Neural progenitor cell (in vitro differentiated cells): ENCODE measurements at regions not wholly inside any gene's neighbourhood (a gene's known extent, or its start where the extent isn't known, plus 50 kb on each side); places are given as distances from the start of the nearest gene placed in this dataset.

Source experiments
- DNase-seq: peaks from one replicate; pipeline ENCODE4 v3.0.0-alpha.2; 2016; ENCODE audit warnings: low spot score
- H2AFZ ChIP-seq: fragments of 200-600 bp; sonication (generic); replicated peaks from 2 replicates; pipeline ENCODE4 v1.6.1; 2016; ENCODE audit warnings: antibody characterized with exemption
- H3F3A ChIP-seq: fragments of 200-600 bp; sonication (generic); 2 replicates; pipeline ENCODE4 v1.6.1; 2016; ENCODE audit warnings: antibody characterized with exemption, low read depth
- H3K27ac ChIP-seq: fragments of 200-600 bp; sonication (generic); 2 replicates; pipeline ENCODE4 v1.5.1; 2016; ENCODE audit warnings: mild to moderate bottlenecking
- H3K27me3 ChIP-seq: fragments of 200-600 bp; sonication (generic); 2 replicates; pipeline ENCODE4 v1.6.1; 2016; ENCODE audit warnings: mild to moderate bottlenecking, moderate library complexity
- H3K36me3 ChIP-seq: fragments of 200-600 bp; sonication (generic); 2 replicates; pipeline ENCODE4 v1.5.1; 2016
- H3K4me1 ChIP-seq: fragments of 200-600 bp; sonication (generic); 2 replicates; pipeline ENCODE4 v1.6.1; 2016; ENCODE audit warnings: mixed run types
- H3K4me2 ChIP-seq: fragments of 200-600 bp; sonication (generic); 2 replicates; pipeline ENCODE4 v1.6.1; 2016
- H3K4me3 ChIP-seq: fragments of 200-600 bp; sonication (generic); 2 replicates; pipeline ENCODE4 v1.5.1; 2016
- H3K79me2 ChIP-seq: fragments of 200-600 bp; sonication (generic); 2 replicates; pipeline ENCODE4 v1.6.1; 2016; ENCODE audit warnings: low read depth
- H3K9ac ChIP-seq: fragments of 200-600 bp; sonication (generic); 2 replicates; pipeline ENCODE4 v1.6.1; 2016
- H3K9me3 ChIP-seq: fragments of 200-600 bp; sonication (generic); 2 replicates; pipeline ENCODE4 v1.5.1; 2016; ENCODE audit warnings: low read depth
- H4K20me1 ChIP-seq: fragments of 200-600 bp; sonication (generic); 2 replicates; pipeline ENCODE4 v1.6.1; 2016; ENCODE audit warnings: low read depth
- H3K27ac Mint-ChIP-seq: 3 replicates; pipeline ENCODE4 v1.8.0; 2021; ENCODE audit warnings: mixed read lengths
- H3K27me3 Mint-ChIP-seq: 2 replicates; pipeline ENCODE4 v1.8.0; 2022; ENCODE audit warnings: low read depth, mild to moderate bottlenecking, inconsistent platforms, moderate library complexity, mixed read lengths; ENCODE audit not compliant: insufficient read depth
- H3K36me3 Mint-ChIP-seq: 3 replicates; pipeline ENCODE4 v1.8.0; 2021; ENCODE audit warnings: mixed read lengths
- H3K4me1 Mint-ChIP-seq: 3 replicates; pipeline ENCODE4 v1.8.0; 2021; ENCODE audit warnings: mixed read lengths
- H3K4me3 Mint-ChIP-seq: 3 replicates; pipeline ENCODE4 v1.8.0; 2021; ENCODE audit warnings: mild to moderate bottlenecking, moderate library complexity, mixed read lengths
- H3K9me3 Mint-ChIP-seq: 3 replicates; pipeline ENCODE4 v1.8.0; 2020; ENCODE audit warnings: mixed read lengths
- CTCF ChIP-seq: fragments of 200-600 bp; sonication (generic); IDR thresholded peaks from 2 replicates; pipeline ENCODE4 v1.5.1; 2017; ENCODE audit warnings: antibody characterized with exemption, mild to moderate bottlenecking
- EZH2 ChIP-seq: fragments of 200-600 bp; sonication (generic); IDR thresholded peaks from 2 replicates; pipeline ENCODE4 v1.6.1; 2017; ENCODE audit warnings: antibody characterized with exemption, mild to moderate bottlenecking, moderate library complexity
- EZH2phosphoT487 ChIP-seq: fragments of 200-600 bp; sonication (generic); IDR thresholded peaks from 2 replicates; pipeline ENCODE4 v1.6.1; 2017; ENCODE audit warnings: antibody characterized with exemption

- no peaks in the 10 kb centered on the region for H3K27me3 Mint-ChIP-seq
- H3K27ac Mint-ChIP-seq, result no peak overlapping the region
- no peak for DNase-seq
- H3K4me3 ChIP-seq, result no peak overlapping the region
- no peaks in the 10 kb centered on the region for H3F3A ChIP-seq
- H3K36me3 ChIP-seq, result no peaks in the 10 kb centered on the region
- no peaks in the 10 kb centered on the region for H3K4me1 ChIP-seq
- no peaks in the 10 kb centered on the region for H3K27me3 ChIP-seq
- H3K4me1 Mint-ChIP-seq, result no peaks in the 10 kb centered on the region
- H3K9me3 Mint-ChIP-seq, result peaks cover 18% of the 10 kb centered on the region
- no peaks in the 10 kb centered on the region for H3K36me3 Mint-ChIP-seq
- no peak overlapping the region for H2AFZ ChIP-seq
- H3K4me2 ChIP-seq, result no peak overlapping the region
- no peaks in the 10 kb centered on the region for H4K20me1 ChIP-seq
- no peak overlapping the region for H3K27ac ChIP-seq
- H3K79me2 ChIP-seq, result no peaks in the 10 kb centered on the region
- H3K9me3 ChIP-seq, result peaks cover 9% of the 10 kb centered on the region
- TF ChIP-seq EZH2phosphoT487 (no peak), CTCF (no peak), EZH2 (no peak)
- H3K4me3 Mint-ChIP-seq, result no peak overlapping the region
- H3K9ac ChIP-seq, result no peak overlapping the region
Observed at GRCh38 chrX:75648803-75649588, 126.2 kb upstream of the ZDHHC15 start.

- H4K20me1 ChIP-seq, result no peaks in the 10 kb centered on the region
- Mint-ChIP-seq H3K36me3 (no peaks in the 10 kb centered on the region), H3K4me1 (no peaks in the 10 kb centered on the region), H3K4me3 (no peak overlapping the region), H3K9me3 (peaks cover 7% of the 10 kb centered on the region), H3K27ac (no peak overlapping the region), H3K27me3 (no peaks in the 10 kb centered on the region)
- H2AFZ ChIP-seq, result no peak overlapping the region
- no peak overlapping the region for H3K27ac ChIP-seq
- H3K9ac ChIP-seq, result no peak overlapping the region
- H3K4me2 ChIP-seq, result no peak overlapping the region
- H3K9me3 ChIP-seq, result peaks cover 5% of the 10 kb centered on the region
- H3K79me2 ChIP-seq, result no peaks in the 10 kb centered on the region
- no peaks in the 10 kb centered on the region for H3K27me3 ChIP-seq
- no peak for DNase-seq
- no peaks in the 10 kb centered on the region for H3F3A ChIP-seq
- no peak overlapping the region for H3K4me3 ChIP-seq
- H3K4me1 ChIP-seq, result no peaks in the 10 kb centered on the region
- no peaks in the 10 kb centered on the region for H3K36me3 ChIP-seq
- no peak for TF ChIP-seq EZH2
- no peak for TF ChIP-seq EZH2phosphoT487
- no peak for TF ChIP-seq CTCF
Observed at GRCh38 chrX:75642811-75643361, 120.0 kb upstream of the ZDHHC15 start.

DNA sequence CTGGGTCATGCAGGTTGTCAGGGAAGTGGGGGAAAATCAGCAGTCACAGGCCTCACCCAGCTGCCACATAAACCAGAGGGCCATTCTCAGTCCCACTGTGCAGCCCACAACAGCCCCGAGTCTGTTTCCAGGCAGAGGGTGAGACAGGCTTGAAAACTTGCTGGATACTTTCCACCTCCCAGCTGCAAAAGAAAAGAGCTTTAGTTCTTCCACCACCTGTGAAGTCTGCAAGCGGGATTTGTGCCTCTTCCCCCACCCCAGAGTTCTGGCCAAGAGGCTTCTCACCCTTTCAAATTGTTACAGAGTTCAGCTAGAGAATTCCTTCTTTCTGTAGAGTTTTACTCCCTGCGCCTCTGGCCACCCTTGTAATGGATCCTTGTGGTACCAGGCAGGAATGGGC, 115.5 kb upstream of the ZDHHC15 start:
- Histone ChIP-seq H3K4me3 (no peak overlapping the region), H2AFZ (no peak overlapping the region)
- H3K9me3 Mint-ChIP-seq, result peaks cover 17% of the 10 kb centered on the region

More for the DNA sequence above, 115.5 kb upstream of the ZDHHC15 start:
- Histone ChIP-seq H3F3A (no peaks in the 10 kb centered on the region), H3K4me1 (no peaks in the 10 kb centered on the region), H3K9me3 (no peaks in the 10 kb centered on the region), H3K4me2 (peak overlapping the region; percentile 27), H3K27me3 (no peaks in the 10 kb centered on the region), H3K27ac (peak overlapping the region; percentile 46), H3K79me2 (no peaks in the 10 kb centered on the region), H3K9ac (no peak overlapping the region), H3K36me3 (no peaks in the 10 kb centered on the region), H4K20me1 (no peaks in the 10 kb centered on the region)
- Mint-ChIP-seq H3K4me3 (no peak overlapping the region), H3K36me3 (no peaks in the 10 kb centered on the region), H3K27ac (no peak overlapping the region), H3K27me3 (peaks cover 2% of the 10 kb centered on the region), H3K4me1 (no peaks in the 10 kb centered on the region)
- DNase-seq, result no peak
- TF ChIP-seq EZH2, result no peak
- TF ChIP-seq CTCF, result no peak
- TF ChIP-seq EZH2phosphoT487, result no peak
